AG04449 (cell line): ENCODE measurements at regions not wholly inside any gene's neighbourhood (a gene's known extent, or its start where the extent isn't known, plus 50 kb on each side); places are given as distances from the start of the nearest gene placed in this dataset.

Experiments
- CTCF ChIA-PET: fragments of 350-600 bp; formaldehyde crosslinking; extraction: SDS; loops from one replicate; lab custom pipeline; 2021; ENCODE audit warnings: antibody characterized with exemption; lab: Yijun Ruan, JAX
- POLR2A ChIA-PET: fragments of 400-600, 350-600 bp; formaldehyde crosslinking; extraction: SDS; loops from one replicate; lab custom pipeline; 2020; ENCODE audit warnings: antibody characterized with exemption, inconsistent platforms; lab: Yijun Ruan, JAX
- DNase-seq: peaks from one replicate; pipeline ENCODE4 v3.0.0-alpha.2; 2010; ENCODE audit warnings: low read depth, low spot score
- H3K4me3 ChIP-seq: 2 replicates; pipeline ENCODE4 v1.5.1; 2011; ENCODE audit warnings: low read depth, mild to moderate bottlenecking, control low read depth, low read length
- TF ChIP-seq, protein P1 (sequence below): IDR thresholded peaks from one replicate; pipeline ENCODE4 v1.5.1; 2011; ENCODE audit warnings: mild to moderate bottlenecking, moderate library complexity, low read length, control low read depth, inconsistent platforms; ENCODE audit not compliant: insufficient read depth; ENCODE audit errors: missing control alignments

DNA sequence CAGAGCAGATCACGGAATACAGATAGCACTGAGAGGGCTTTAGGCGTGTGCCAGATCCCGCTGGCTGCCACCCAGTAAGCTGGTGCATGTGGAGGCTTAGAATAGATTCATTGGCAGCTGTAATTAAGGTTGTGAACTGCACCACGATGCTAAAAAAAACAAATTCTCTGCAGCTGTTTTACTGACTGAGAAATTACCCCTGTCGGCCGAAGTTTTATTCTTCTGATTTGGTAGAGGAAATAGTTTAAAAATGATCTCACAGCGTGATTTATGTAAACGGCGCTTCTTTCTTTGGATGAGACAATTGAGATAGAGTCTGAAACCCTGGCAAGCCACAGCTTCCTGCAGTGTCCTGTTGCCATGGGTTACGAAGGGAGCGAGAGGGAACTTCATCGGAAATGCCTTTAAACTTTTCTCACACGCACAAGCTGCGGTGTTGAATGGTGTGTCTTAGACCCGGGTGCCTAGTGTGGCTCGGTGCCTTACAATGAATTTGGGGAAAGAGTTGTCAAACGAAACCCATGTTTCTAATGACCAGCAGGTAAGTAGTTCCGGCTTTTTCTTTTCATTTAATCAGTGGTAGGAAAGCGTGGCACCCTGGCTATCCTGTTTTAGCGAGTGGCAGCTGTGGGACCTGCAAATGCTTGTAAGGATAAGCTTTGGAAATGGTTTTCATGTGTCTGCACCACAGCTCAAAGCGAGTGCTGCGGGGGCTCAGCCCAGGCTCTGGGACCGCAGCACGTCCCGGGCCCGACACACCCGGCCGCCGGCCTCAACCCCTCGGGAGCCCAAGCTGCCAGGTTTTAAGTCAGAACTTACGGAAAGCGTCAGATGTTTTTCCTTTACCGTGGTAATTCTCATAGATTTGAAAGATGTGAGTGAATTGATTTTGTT, 71.7 kb upstream of the HGFAC start:
- H3K4me3 ChIP-seq, result peak overlapping the region; percentile 49

DNA sequence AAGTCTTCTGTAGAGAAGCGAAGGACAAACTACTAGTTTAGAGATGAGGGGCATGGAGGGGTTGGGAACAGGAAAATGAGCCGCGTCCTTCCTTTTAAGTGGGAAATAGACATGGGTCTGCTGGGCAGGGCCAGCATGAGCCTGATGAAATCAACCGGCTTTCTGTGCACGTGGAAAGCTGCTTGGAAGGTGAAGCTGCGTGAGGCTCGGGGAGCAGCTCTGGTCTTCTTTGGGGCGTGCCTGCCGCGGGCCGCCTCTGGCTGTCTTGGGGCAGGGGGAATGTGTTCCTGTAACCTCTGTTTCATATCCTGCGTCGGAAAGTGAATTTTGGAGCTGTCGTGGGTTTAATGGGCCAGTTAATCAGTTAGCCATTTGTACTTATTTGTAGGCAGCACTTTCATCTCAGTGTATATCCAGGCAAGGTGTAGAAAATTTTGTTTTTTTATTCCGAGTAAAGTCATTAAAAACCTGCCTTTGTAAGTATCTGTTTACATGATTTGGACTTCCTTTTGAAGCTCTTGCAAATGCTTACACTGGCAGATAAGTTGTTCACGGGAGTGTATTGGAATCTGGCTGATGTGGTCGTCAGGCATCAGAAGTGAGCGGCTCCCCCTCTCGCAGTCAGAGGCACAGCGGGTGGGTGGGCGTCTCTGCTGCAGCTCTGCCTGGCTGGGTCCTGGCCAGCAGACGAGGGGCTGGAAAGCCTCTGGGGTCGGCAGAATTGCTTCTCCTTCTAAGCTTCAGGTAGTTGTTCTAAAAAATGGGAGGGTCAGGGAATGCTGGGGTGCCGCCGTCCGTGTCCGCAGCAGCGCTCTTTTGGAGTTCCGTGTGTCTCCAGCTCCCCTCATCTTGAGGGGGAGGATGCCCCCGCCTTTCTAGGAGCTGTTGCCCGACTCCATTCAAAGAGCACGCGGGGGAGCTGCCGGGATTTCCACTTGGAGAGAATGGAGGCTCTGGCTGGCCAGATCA, 70.5 kb upstream of the HGFAC start:
- no peak overlapping the region for H3K4me3 ChIP-seq
- ChIA-PET CTCF (interaction anchor here (0.8 to 3.1 kb wide), 6 partner anchors 20 to 109 kb away, joined by 3 to 16 read pairs (median 4); no protein-coding TSS in a partner anchor), POLR2A (interaction anchor here (0.8 to 1.9 kb wide), 2 partner anchors 17 to 18 kb away, joined by 3 to 8 read pairs; no protein-coding TSS in a partner anchor)
- DNase-seq, result no peak
- TF ChIP-seq, protein P1, sequence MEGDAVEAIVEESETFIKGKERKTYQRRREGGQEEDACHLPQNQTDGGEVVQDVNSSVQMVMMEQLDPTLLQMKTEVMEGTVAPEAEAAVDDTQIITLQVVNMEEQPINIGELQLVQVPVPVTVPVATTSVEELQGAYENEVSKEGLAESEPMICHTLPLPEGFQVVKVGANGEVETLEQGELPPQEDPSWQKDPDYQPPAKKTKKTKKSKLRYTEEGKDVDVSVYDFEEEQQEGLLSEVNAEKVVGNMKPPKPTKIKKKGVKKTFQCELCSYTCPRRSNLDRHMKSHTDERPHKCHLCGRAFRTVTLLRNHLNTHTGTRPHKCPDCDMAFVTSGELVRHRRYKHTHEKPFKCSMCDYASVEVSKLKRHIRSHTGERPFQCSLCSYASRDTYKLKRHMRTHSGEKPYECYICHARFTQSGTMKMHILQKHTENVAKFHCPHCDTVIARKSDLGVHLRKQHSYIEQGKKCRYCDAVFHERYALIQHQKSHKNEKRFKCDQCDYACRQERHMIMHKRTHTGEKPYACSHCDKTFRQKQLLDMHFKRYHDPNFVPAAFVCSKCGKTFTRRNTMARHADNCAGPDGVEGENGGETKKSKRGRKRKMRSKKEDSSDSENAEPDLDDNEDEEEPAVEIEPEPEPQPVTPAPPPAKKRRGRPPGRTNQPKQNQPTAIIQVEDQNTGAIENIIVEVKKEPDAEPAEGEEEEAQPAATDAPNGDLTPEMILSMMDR, result no peak

More for the DNA sequence above, 71.7 kb upstream of the HGFAC start:
- TF ChIP-seq, protein P1, result no peak
- DNase-seq, result peak; percentile 70
- CTCF ChIA-PET, result interaction anchor here (0.6 to 3.1 kb wide), 10 partner anchors 9 to 110 kb away, joined by 3 to 16 read pairs (median 3); no protein-coding TSS in a partner anchor
- POLR2A ChIA-PET, result interaction anchor here (1.2 to 1.9 kb wide), 2 partner anchors 19 to 33 kb away, joined by 5 to 8 read pairs; no protein-coding TSS in a partner anchor

DNA sequence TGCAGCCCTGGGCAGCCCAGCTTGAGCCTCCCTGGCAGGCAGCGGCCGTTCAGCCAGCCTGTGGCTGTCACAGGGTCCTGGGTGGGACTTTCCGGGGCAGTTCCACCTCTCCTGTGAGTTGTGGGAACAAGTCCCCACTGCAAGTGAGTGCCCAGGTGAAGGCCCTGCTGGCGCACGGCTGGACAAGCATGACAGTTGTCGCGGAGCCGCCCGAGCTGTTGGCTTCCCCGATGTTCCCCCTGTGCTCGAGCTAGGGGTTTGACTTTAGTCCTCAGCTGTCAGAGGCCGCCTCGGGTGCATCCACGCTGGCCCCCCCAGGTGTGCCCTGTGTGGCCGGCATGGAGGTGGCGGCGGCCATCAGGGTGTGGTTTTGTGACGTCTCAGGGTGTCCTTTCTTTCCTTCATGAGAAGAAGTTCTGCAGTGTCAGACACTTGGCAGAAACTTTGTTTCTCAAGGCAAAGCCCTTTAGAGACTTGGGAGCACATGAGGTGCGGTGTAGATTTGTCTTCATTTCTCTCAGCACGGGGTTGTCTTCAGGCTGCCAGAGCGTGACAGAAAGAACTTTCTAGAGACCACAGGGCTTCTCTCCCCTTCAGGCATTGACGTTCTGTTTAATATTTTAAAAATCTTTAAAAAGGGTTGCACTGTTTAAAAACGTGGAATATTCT, 69.4 kb upstream of the HGFAC start:
- ChIA-PET POLR2A (no interaction called here), CTCF (no interaction called here)
- TF ChIP-seq, protein P1, result no peak
- no peak for DNase-seq
- no peak overlapping the region for H3K4me3 ChIP-seq

DNA sequence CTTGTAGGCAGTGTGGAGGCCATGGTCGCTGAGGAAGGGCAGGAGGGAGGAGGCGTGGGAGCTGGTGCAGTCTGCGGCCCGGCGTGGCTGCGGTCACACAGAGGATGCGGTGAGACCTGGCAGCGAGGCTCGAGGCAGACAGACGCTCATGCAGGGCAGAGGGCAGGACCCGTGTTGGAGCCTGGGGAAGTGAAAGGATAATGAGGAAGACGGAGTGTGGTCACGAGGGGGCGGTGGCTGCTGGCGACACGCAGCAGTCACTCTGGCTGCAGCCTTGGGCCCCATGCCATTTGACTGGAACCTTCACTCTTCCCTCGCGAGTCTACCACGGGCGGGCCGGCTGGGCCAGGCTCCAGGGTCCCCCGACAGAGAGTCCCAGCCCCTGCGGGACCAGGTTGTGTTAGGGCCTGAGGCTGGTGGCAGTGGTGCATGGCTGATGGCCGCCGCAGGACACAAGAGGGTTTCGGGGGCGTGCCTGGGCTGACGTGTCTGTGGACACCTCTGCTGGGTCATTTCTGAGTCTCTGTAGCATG, 68.8 kb upstream of the HGFAC start:
- DNase-seq, result no peak
- POLR2A ChIA-PET, result no interaction called here
- CTCF ChIA-PET, result interaction anchor here (1.5 kb wide), 1 partner anchor 22 kb away, joined by 3 read pairs; no protein-coding TSS in a partner anchor
- H3K4me3 ChIP-seq, result no peak overlapping the region
- TF ChIP-seq, protein P1, result no peak

DNA sequence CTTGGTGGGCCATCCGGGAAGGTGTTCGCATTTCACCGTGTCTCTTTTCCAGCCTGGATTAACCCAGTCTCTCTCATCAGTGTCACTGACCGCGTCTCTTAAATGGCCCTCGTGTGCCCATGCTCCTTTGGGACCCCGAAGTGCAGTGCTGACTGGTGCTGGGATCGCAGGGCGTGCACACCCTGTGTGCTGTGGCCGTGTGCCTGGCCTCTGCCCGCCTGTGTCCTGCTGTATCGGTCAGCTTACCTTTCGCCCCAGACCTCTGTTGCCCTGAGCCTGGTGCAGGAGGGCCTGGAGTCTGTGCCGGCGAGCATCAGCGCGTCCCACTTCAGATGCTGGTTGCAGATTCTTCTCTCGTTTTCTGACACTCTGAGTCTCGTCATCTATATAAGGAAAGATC, 68.3 kb upstream of the HGFAC start:
- DNase-seq, result no peak
- ChIA-PET CTCF (interaction anchor here (1.5 kb wide), 1 partner anchor 22 kb away, joined by 3 read pairs; no protein-coding TSS in a partner anchor), POLR2A (no interaction called here)
- TF ChIP-seq, protein P1, result no peak
- no peak overlapping the region for H3K4me3 ChIP-seq
